ENCODE measurements at regions not wholly inside any gene's neighbourhood (a gene's known extent, or its start where the extent isn't known, plus 50 kb on each side); places are given as distances from the start of the nearest gene placed in this dataset.
"Not testable (repeated sequence)": the region's sequence is repeated elsewhere in the genome, so short reads cannot be mapped to it uniquely, and the experiment has no call there.

DNA sequence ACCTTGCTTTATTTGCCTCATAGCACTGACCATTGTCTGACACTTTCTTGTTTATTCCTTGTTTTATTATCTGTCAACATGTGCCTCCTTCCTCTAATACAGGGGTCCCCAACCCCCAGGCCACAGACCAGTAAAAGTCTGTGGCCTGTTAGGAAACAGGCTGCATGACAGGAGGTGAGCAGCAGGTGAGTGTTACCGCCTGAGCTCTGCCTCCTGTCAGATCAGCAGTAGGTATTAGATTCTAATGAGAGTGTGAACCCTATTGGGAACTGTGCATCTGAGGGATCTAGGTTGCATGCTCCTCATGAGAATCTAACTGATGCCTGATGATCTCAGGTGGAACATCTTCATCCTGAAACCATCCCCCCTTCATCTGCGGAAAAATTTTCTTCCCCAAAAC lies 228.0 kb downstream of the HINT1 start:
- no peak for DNase-seq

DNA sequence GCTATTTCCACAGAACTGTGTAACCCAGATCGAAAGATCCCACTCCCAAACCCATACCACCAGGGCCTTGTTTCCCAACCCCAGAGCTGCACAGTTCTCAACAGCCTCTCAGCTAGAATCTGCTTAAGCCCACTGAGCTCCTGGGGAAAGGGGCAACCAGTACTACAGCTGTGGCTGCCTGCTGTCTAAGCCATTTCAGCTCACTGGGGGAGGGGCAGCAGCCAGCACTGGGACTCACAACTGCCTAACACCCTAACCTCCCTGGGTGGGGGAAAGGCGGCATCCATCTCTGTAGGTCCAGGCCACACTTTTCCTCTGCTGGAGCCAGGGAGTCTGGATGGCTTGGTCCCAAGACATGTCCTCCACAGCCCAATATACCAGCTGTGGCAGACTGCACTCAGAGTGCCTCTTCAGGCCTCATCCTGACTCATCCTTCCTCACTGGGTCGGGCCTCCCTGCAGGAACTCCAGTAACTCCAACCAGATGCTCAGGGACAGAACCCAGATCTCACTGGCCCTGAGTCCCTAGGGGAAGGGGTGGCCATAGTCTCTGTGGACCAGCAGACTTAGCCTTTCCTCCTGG lies 241.4 kb downstream of the HINT1 start:
- no peak for DNase-seq

DNA sequence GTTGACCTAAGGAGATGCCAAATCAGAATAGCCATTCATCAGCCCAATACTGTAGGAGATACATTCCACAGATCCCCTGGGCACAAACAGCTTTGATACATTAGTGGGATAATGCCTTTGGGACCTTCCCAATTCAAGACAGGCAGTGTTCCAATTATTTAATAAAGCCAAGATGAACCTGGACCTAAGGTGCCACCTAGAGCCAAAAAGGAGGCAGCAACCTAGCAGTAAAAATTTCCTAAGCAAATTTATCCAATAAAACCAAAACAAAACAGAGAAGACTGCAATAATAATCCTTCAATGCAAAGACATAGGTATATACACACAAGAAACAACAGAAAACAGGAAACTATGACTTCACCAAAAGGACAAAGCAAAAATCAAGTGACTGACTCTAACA lies 253.0 kb downstream of the HINT1 start:
- no peak for DNase-seq

DNA sequence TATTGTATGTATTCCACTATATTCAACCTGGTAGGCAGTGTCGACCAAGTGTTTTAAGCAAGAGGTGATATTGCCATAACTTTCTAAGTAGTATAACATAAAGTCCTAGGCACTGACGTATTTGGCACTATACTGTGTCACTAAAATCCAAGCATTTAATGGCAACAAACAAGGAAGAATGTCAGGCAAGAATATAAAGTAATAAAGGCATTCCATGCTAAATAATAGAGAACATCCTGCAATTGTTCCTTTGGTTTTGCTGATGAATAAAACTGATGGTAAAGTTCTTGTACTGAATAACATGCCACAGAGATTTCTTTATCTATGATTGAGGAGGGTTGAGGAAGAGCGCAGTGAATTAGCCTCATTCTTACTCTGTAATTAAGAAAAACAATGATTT lies 256.9 kb downstream of the HINT1 start:
- no peak for DNase-seq

DNA sequence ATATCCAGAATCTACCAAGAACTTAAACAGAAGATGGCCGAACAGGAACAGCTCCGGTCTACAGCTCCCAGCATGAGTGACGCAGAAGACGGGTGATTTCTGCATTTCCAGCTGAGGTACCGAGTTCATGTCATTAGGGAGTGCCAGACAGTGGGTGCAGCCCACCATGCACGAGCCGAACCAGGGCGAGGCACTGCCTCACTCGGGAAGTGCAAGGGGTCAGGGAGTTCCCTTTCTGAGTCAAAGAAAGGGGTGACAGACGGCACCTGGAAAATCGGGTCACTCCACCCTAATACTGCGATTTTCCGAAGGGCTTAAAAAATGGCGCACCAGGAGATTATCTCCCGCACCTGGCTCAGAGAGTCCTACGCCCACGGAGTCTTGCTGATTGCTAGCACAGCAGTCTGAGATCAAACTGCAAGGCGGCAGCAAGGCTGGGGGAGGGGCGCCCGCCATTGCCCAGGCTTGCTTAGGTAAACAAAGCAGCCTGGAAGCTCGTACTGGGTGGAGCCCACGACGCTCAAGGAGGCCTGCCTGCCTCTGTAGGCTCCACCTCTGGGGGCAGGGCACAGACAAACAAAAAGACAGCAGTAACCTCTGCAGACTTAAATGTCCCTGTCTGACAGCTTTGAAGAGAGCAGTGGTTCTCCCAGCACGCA lies 267.4 kb downstream of the HINT1 start:
- DNase-seq, result peak; percentile 51

DNA sequence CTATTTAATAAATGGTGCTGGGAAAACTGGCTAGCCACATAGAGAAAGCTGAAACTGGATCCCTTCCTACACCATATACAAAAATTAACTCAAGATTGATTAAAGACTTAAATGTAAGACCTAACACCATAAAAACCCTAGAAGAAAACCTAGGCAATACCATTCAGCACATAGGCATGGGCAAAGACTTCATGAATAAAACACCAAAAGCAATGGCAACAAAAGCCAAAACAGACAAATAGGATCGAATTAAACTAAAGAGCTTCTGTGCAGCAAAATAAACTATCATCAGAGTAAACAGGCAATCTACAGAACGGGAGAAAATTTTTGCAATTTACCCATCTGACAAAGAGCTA lies 267.9 kb downstream of the HINT1 start:
- DNase-seq, result not testable (repeated sequence)

DNA sequence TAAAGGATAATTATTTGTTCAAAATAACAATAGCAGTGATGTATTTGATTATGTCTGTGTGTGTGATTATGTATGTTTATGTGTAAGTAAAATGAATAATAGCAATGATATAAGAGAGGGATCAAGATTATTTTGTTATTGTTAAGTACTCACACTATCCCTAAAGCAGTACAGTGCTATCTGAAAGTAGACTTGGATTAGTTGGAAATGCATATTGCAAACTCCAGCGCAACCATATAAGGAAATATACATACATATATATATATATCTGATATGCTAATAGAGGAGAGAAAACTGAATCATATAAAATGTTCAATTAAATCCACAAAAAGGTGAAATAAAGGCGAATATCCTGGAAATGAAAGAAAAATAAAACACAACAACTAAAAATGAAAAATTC lies 268.4 kb downstream of the HINT1 start:
- no peak for DNase-seq

DNA sequence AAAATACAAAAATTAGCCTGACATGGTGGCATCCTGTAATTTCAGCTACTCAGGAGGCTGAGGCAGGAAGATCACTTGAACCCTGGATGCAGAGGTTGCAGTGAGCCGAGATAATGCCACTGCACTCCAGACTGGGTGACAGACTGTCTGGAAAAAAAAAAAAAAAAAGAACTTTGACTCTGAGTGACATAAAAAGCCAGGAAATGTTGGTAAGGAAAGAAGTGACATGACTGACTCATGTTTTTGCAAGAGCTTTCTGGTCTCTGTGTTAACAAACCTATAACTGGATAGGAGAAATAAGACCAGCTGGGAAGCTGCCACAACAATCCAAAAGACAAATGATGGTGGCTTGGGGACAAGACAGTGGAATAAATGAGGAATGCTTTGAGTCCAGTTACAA lies 272.1 kb downstream of the HINT1 start:
- DNase-seq, result no peak

DNA sequence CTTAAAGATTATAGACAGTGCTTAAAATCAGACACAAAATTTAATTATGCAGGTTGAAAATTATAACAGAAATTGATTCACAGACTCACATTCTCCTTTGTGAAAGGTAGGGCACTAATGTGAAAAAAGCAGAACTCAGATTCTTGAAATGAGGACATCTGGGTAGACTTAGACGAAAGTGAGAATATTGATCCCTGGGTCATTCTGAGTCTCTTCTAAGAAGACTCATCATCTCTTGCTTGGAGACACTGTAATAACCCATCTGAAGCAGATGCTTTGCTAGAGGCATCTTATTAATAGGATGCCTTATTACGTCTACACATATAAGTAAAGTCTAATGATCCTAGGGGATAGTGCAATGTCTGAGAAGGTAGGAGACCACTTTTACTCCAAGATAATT lies 274.4 kb downstream of the HINT1 start:
- no peak for DNase-seq

DNA sequence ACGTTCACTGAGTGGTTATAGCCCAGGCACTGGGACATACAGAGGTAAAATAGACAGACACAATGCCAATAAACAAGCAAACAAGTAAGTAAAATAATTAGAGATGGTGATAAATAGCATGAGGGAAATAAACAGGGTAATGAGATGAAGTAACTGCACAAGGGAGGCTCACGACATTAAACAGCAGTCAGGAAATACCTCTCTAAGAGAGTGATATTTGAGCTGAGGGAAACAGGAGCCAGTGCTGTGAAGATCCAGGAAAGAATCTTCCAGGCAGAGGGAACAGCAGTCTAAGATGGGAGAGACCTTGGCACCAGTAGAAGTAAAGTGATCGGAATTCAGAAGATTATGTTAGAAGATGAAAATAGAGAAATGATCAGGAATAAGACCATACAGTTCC lies 279.4 kb downstream of the HINT1 start:
- DNase-seq, result no peak

DNA sequence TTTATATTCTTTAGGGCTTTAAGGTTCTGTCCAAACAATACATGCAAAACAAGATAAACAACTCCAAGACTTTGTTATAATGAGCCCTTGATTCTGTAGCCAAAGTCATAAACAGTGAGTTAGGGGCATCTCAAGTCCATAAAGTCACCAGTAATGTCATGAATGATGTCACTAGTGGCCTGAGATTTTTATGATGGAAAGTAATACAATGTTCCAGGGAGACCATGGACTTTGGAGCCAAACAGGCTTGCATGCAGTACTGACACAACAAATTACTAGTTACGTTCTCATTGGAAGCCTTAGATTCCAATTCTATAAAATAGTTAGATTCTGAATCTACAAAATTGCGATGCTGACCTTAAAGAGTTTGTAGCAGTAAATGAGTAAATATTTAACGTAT lies 280.0 kb downstream of the HINT1 start:
- DNase-seq, result no peak

DNA sequence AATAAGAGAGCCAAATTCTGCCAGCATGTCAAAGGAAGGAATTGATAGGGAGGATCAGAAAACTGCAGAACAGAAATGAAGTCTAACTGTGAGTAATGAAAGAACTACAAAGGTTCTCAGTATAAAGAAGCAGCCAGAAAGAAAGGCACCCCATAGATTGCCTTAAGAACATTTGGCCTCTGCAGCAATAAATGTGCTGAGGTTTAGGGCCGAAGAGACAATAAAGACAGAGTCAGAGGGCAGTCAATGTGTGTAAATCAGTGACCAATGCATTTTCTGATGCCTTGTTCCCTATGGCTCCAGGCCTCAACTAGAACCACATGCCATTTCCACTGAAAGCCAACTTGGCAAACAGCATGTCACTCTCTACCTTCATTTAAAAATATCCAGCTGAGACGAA lies 281.0 kb downstream of the HINT1 start:
- no peak for DNase-seq

DNA sequence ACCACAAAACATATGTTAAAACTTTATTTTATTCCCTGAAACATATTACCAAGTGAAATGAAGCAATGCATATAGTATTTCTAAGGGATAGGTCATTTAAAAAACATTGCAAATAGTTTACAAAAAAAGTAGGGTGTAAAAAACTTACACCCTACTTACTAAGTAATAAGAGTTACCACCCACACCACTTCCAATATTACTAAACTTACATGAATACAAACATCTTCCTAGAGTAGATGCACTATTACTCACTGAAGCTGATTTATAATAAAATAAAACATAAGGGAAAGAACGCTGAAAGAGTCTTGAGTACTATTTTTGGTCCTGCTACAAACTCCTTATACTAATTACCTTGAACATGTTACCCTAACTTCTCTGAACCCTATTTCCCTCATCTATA lies 289.4 kb downstream of the HINT1 start:
- DNase-seq, result no peak

DNA sequence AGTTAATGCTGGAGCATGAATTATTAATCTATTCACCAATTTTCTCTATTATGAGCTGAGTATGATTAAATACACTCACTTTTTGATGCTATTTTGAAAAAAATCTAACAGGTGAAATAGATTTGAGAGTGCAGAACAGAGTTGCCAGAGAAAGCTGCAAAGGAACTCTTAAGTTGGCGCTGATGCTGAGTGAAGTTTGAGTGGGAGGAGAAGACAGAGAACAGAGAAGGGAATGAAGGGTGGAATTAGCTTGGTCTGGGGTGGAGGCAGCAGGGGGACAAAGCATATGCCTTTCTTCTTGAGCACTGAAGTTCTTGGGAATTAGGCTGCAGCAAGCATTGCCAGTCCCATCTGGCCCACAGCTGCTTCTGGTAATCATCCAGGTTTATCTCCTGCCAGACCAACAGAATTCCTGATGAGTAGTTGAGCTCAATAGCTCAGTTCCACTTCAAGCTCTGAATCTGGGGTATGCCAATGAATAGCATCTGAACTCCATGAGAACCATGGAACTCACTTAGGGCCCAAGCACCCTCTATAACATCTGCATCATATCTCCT lies 290.1 kb downstream of the HINT1 start:
- DNase-seq, result no peak

DNA sequence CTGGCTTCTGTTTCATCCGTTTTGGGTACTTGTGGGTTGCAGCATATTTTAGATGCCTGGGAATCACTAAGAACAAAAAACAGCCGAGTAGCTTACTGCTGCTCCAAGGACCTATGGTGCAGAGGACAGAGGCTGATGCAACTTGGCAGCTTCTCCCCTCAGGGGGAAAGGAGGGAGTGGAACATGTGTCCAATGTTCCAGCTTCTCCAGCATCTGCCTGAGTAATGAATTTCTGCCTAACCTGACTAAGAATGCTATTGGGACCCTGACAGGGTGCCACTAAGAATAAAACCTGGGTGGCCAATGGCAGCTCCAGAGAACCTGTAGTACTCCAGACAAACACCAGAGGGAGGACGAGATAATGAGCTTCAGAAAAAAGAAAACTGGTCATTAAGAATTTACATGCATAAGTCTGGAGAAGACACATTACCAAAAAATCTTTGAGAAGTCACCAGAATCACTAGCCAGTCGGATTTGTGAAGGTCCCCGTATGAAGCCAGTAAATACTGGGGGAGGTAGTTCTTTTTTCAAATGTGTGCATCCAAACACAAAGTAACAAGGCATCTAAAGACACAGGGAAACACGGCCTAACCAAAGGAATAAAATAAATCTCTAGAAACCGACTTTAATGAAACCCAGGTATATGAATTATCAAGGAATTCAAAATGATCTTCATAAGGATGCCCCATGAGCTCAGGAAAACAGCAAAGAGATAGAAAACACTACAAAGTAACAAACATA lies 293.5 kb downstream of the HINT1 start:
- DNase-seq, result no peak

DNA sequence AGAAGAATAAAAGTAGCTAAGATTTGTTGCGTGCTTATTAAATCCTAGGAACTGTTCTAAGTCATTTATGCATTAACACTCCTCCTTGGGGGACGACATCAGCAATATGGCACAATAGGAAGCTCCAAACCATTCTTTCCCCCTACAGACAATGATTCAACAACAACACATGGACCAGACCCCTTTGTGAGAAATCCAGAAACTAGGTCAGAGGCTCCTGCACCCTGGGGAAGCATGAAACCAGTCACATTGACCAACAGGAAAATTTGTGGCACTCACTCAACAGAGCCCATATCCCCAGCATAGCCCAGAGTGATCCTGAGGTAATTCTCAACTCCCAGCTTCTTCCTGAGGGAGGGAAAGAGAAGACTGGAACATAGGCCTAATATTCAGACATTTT lies 294.4 kb downstream of the HINT1 start:
- DNase-seq, result no peak

DNA sequence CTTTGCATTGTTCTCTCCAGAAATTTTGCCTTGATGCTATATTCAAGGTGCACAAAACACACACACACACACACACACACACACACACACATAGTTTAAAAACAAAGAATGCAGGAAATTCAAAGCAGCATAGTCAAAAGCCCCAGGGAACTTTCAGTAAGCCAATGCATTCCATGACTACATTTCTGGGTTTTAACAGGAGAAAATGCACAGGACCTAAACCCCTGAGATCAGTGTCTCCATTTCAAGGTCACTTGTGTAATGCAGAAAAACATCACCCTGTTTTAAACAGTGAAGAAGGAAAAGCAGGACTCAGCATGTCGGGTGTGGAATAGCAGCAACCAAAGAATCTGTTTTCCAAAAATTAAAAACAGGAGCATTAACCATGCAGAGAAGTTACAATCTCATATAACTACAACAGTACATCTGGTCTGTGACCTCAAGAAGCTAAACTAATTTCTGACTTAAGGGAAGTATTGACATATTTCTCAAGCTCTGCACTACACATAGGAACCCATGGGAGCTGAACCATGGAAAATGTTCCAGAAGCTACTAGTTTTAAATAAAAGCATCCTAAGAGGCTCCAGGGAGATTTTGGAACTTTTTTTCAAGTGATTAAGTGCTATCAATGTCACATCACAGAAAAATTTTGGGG lies 296.7 kb downstream of the HINT1 start:
- no peak for DNase-seq

DNA sequence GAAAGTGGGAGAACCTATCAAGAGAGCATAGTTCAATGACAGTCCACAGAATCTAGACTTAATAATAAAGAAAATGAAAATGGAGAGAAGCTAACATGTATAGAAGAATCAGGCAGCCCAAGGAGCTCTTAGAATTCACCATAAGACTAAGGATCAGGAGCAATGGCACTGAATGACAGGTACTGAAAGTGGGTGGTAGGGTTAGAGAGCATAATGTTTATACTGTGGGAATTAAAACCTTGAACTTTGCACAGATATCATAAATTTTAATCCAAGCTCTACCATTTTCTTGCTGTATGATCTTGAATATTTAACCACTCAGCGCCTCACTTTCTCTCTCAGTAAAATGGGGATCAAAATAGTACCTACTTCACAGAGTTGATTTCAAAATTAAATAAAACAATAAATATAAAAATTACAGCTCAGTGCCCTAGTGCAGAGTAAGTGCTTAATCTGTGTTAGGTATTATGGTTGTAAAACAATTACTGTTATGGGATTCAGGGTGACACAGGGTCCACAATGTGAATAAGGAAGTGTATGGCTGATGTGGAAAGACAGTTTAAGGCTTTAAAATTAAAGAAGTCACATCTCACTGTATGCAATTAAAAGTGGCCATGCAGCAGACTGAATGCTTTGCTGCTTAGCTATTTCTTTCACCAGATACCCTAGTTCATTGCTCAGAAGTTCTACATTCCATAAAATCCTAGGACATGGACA lies 319.8 kb downstream of the HINT1 start:
- no peak for DNase-seq

DNA sequence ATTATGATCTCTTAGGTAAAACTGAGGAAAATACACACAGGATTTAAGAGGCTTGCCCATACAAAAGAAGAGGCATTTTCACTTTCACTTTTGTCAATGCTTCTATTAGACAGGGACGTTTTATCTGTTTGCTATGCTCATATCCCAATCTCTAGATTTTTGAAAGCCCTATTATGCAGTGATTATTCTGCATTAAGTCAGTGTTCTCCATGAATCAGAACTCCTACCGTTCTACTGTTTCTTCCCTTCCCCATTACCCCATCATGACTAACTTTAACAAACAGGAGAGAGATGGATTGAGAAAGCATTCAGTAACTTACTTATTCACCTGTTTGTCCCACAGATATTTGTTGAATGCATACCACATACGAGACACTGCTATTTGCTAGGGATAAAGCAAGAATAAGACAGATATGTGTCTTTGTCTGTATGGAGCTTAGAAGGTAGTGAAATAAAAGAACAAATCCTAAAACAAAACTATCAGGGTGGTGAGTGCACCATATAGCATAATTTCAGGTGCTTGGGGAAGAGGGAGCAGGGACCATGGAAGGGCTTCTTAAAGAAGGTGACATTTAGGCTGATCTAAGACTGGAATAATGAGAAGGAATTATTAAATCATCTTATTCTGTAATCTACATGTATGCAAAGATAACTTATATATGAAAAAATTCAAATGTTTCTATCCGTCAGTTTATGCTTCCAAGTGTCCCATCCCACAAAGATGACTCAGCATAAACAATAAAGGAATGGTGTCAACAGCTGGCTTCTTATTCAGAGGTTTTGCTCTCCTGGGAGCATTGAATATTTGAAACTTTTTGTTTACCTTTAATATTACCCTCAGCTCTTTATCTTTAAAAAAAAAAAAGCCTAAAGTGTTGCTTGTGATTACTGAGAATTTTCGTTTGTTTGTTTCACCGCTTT lies 328.1 kb downstream of the HINT1 start:
- no peak for DNase-seq

DNA sequence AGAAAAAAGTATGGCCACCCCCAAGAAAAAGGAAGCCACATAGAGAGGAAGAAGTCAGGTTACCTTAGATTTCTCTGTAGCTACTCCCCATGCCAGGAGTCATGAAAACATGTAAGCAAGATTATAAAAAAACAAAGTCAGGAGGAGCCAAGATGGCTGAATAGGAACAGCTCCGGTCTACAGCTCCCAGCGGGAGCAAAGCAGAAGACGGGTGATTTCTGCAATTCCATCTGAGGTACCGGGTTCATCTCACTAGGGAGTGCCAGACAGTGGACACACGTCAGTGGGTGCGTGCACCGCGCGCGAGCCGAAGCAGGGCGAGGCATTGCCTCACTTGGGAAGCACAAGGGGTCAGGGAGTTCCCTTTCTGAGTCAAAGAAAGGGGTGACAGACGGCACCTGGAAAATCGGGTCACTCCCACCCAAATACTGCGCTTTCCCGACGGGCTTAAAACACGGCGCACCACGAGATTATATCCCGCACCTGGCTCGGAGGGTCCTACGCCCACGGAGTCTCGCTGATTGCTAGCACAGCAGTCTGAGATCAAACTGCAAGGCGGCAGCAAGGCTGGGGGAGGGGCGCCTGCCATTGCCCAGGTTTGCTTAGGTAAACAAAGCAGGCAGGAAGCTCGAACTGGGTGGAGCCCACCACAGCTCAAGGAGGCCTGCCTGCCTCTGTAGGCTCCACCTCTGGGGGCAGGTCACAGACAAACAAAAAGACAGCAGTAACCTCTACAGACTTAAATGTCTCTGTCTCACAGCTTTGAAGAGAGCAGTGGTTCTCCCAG lies 347.3 kb downstream of the HINT1 start:
- DNase-seq, result not testable (repeated sequence)

DNA sequence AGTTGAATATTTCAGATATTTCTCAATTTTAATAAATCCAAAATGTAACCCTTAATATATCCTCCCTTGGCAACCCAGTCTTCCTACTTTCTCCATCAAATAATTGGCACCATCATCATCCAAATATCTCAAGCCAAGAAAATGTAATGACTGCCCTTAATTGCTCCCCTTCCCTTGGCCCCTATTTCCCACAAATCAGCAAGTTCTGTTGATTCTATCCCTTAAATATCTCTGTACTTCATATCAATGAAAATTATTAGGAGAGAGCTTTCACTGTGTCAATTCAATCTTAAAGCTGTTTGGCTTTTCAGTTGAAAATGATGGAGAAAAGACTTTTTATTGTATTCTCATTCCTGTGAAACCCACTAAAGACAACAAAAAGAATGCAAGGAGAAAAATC lies 349.8 kb downstream of the HINT1 start:
- no peak for DNase-seq

Measured in NCI-H1436 (cell line).